HepG2 (cell line): ENCODE measurements at regions not wholly inside any gene's neighbourhood (a gene's known extent, or its start where the extent isn't known, plus 50 kb on each side); places are given as distances from the start of the nearest gene placed in this dataset.

ENCODE experiments used
- ATF1 ChIP-seq: IDR thresholded peaks from 2 replicates; pipeline ENCODE4 v1.6.1; 2016; ENCODE audit warnings: mild to moderate bottlenecking, control low read depth
- ISL2 ChIP-seq: sonication (generic); formaldehyde crosslinking; IDR thresholded peaks from 2 replicates; pipeline ENCODE4 v1.5.0; 2020; ENCODE audit warnings: missing genetic modification reagents
- MAFF ChIP-seq: IDR thresholded peaks from 2 replicates; pipeline ENCODE4 v1.6.1; 2011; ENCODE audit warnings: low read depth, low read length, improper control_type of control experiment
- MEIS1 ChIP-seq: sonication (generic); formaldehyde crosslinking; IDR thresholded peaks from 2 replicates; pipeline ENCODE4 v1.9.0; 2021; ENCODE audit warnings: mild to moderate bottlenecking, missing genetic modification reagents, moderate library complexity, borderline replicate concordance
- PPARG ChIP-seq: conservative IDR thresholded peaks from 2 replicates; pipeline ENCODE4 v1.6.1; 2016; ENCODE audit warnings: missing biosample characterization, missing genetic modification reagents
- SP140L ChIP-seq: sonication (generic); formaldehyde crosslinking; IDR thresholded peaks from 2 replicates; pipeline ENCODE4 v1.4.0; 2020; ENCODE audit warnings: missing genetic modification reagents, borderline replicate concordance
- YEATS4 ChIP-seq: sonication (generic); formaldehyde crosslinking; IDR thresholded peaks from 2 replicates; pipeline ENCODE4 v1.4.0; 2020; ENCODE audit warnings: missing genetic modification reagents, borderline replicate concordance
- ZMAT3 ChIP-seq: sonication (generic); formaldehyde crosslinking; conservative IDR thresholded peaks from 2 replicates; pipeline ENCODE4 v1.7.0; 2021; ENCODE audit warnings: missing genetic modification reagents
- ZNF572 ChIP-seq: sonication (generic); formaldehyde crosslinking; IDR thresholded peaks from 2 replicates; pipeline ENCODE4 v1.5.1; 2020; ENCODE audit warnings: mild to moderate bottlenecking, missing genetic modification reagents
- ZNF772 ChIP-seq: sonication (generic); formaldehyde crosslinking; IDR thresholded peaks from 2 replicates; pipeline ENCODE4 v1.5.0; 2020; ENCODE audit warnings: mild to moderate bottlenecking, missing genetic modification reagents
- ZSCAN9 ChIP-seq: IDR thresholded peaks from 2 replicates; pipeline ENCODE4 v1.6.1; 2016; ENCODE audit warnings: borderline replicate concordance
- TF ChIP-seq, protein P1 (sequence below): sonication (generic); formaldehyde crosslinking; IDR thresholded peaks from 2 replicates; pipeline ENCODE4 v1.5.0; 2020; ENCODE audit warnings: mild to moderate bottlenecking, low read depth, missing genetic modification reagents, borderline replicate concordance
- TF ChIP-seq, protein P2 (sequence below): sonication (generic); formaldehyde crosslinking; IDR thresholded peaks from 2 replicates; pipeline ENCODE4 v1.4.0; 2020; ENCODE audit warnings: missing genetic modification reagents
- TF ChIP-seq, protein P3 (sequence below): sonication (generic); formaldehyde crosslinking; conservative IDR thresholded peaks from 2 replicates; pipeline ENCODE4 v1.4.0; 2020; ENCODE audit warnings: mild to moderate bottlenecking, missing genetic modification reagents, moderate library complexity
- TF ChIP-seq, protein P4 (sequence below): sonication (generic); formaldehyde crosslinking; IDR thresholded peaks from 2 replicates; pipeline ENCODE4 v1.5.1; 2020; ENCODE audit warnings: mild to moderate bottlenecking, missing genetic modification reagents, borderline replicate concordance

DNA sequence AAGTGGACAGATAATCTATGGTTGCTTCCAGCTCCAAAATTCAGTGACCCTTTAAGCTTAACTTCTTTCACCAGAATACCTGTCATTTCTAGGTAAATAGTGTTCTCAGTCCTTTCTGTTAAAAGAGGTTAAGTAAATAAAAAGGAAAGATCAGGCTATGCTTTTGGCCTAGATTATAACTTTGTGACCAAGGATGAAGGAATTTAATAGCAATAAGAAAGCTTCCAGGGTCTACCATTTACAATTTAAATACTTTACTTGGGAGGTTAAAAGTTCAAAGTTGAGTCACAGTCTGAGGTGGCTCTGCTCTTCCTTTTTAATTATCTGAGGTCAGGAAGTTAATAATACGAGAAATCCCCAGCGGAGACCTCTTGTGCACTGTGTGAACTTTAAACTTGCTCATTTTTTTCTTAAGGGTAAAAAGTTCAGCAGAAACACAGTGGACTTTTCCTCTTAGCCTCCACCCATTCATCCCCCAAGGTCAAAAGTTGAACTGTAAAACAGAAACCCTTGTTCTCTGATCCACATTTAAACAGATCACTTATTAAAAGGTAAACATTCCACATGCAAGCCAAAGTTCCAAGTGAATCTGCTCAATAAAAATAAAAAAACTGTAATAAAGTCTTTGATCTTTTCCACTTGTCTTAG is 187.1 kb downstream of the NRIP1 start (continued):
- TF ChIP-seq, protein P1, sequence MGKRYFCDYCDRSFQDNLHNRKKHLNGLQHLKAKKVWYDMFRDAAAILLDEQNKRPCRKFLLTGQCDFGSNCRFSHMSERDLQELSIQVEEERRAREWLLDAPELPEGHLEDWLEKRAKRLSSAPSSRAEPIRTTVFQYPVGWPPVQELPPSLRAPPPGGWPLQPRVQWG, result no peak
- TF ChIP-seq YEATS4 (CRISPR knock-in tag) (no peak), ISL2 (CRISPR knock-in tag) (peak; percentile 93), ZSCAN9 (CRISPR knock-in tag) (no peak), PPARG (CRISPR knock-in tag) (peak; percentile 76; the same call in 1 of the 2 replicates), MAFF (no peak), ATF1 (peak; percentile 30; the same call in 1 of the 2 replicates), ZNF572 (CRISPR knock-in tag) (no peak), ZNF772 (no peak), MEIS1 (CRISPR knock-in tag) (no peak), SP140L (CRISPR knock-in tag) (no peak), ZMAT3 (no peak; the same call in 1 of the 2 replicates)
- TF ChIP-seq, protein P2, sequence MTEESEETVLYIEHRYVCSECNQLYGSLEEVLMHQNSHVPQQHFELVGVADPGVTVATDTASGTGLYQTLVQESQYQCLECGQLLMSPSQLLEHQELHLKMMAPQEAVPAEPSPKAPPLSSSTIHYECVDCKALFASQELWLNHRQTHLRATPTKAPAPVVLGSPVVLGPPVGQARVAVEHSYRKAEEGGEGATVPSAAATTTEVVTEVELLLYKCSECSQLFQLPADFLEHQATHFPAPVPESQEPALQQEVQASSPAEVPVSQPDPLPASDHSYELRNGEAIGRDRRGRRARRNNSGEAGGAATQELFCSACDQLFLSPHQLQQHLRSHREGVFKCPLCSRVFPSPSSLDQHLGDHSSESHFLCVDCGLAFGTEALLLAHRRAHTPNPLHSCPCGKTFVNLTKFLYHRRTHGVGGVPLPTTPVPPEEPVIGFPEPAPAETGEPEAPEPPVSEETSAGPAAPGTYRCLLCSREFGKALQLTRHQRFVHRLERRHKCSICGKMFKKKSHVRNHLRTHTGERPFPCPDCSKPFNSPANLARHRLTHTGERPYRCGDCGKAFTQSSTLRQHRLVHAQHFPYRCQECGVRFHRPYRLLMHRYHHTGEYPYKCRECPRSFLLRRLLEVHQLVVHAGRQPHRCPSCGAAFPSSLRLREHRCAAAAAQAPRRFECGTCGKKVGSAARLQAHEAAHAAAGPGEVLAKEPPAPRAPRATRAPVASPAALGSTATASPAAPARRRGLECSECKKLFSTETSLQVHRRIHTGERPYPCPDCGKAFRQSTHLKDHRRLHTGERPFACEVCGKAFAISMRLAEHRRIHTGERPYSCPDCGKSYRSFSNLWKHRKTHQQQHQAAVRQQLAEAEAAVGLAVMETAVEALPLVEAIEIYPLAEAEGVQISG (CRISPR knock-in tag), result no peak
- TF ChIP-seq, protein P3, sequence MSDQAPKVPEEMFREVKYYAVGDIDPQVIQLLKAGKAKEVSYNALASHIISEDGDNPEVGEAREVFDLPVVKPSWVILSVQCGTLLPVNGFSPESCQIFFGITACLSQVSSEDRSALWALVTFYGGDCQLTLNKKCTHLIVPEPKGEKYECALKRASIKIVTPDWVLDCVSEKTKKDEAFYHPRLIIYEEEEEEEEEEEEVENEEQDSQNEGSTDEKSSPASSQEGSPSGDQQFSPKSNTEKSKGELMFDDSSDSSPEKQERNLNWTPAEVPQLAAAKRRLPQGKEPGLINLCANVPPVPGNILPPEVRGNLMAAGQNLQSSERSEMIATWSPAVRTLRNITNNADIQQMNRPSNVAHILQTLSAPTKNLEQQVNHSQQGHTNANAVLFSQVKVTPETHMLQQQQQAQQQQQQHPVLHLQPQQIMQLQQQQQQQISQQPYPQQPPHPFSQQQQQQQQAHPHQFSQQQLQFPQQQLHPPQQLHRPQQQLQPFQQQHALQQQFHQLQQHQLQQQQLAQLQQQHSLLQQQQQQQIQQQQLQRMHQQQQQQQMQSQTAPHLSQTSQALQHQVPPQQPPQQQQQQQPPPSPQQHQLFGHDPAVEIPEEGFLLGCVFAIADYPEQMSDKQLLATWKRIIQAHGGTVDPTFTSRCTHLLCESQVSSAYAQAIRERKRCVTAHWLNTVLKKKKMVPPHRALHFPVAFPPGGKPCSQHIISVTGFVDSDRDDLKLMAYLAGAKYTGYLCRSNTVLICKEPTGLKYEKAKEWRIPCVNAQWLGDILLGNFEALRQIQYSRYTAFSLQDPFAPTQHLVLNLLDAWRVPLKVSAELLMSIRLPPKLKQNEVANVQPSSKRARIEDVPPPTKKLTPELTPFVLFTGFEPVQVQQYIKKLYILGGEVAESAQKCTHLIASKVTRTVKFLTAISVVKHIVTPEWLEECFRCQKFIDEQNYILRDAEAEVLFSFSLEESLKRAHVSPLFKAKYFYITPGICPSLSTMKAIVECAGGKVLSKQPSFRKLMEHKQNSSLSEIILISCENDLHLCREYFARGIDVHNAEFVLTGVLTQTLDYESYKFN (CRISPR knock-in tag), result peak; percentile 92
- TF ChIP-seq, protein P4, sequence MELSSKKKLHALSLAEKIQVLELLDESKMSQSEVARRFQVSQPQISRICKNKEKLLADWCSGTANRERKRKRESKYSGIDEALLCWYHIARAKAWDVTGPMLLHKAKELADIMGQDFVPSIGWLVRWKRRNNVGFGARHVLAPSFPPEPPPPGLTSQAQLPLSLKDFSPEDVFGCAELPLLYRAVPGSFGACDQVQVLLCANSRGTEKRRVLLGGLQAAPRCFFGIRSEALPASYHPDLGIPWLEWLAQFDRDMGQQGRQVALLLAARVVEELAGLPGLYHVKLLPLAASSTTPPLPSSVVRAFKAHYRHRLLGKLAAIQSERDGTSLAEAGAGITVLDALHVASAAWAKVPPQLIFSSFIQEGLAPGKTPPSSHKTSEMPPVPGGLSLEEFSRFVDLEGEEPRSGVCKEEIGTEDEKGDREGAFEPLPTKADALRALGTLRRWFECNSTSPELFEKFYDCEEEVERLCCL (CRISPR knock-in tag), result no peak
